Stimulated activated CD4-positive, alpha-beta T cell treated with anti-CD3 and anti-CD28 coated beads, Interleukin-2, amount 100 ng/mL, for 4 hours (primary cell): ENCODE measurements at regions not wholly inside any gene's neighbourhood (a gene's known extent, or its start where the extent isn't known, plus 50 kb on each side); places are given as distances from the start of the nearest gene placed in this dataset.

Experiments
- DNase-seq: peaks from one replicate; pipeline ENCODE4 v3.0.0-alpha.2; 2020; ENCODE audit warnings: low read depth

GRCh38 chr16:6057821-6058220, 960.2 kb upstream of the EEF2KMT start:
- no peak for DNase-seq

GRCh38 chr16:6048017-6048416, 950.4 kb upstream of the EEF2KMT start:
- DNase-seq = no peak

- DNase-seq = no peak
Measured at GRCh38 chr16:6047325-6047724, 949.7 kb upstream of the EEF2KMT start.

- DNase-seq = no peak
Measured at GRCh38 chr16:6038941-6039645, 941.5 kb upstream of the EEF2KMT start.

GRCh38 chr16:6035161-6035560, 937.6 kb upstream of the EEF2KMT start:
- no peak for DNase-seq

GRCh38 chr16:6034511-6034910, 936.9 kb upstream of the EEF2KMT start:
- DNase-seq = no peak

GRCh38 chr16:6032438-6032837, 934.8 kb upstream of the EEF2KMT start:
- no peak for DNase-seq

- DNase-seq = no peak
Measured at GRCh38 chr16:6031567-6031966, 934.0 kb upstream of the EEF2KMT start.

- DNase-seq = no peak
Measured at GRCh38 chr16:6031102-6031501, 933.5 kb upstream of the EEF2KMT start.

- no peak for DNase-seq
Measured at GRCh38 chr16:6027733-6028132, 930.1 kb upstream of the EEF2KMT start.

- no peak for DNase-seq
Measured at GRCh38 chr16:6023449-6023848, 925.9 kb upstream of the EEF2KMT start.

GRCh38 chr16:6021276-6021943, 923.8 kb upstream of the EEF2KMT start:
- DNase-seq = no peak

- no peak for DNase-seq
Measured at GRCh38 chr16:6020162-6020985, 922.8 kb upstream of the EEF2KMT start.

- no peak for DNase-seq
Measured at GRCh38 chr16:6019490-6019991, 921.9 kb upstream of the EEF2KMT start.

GRCh38 chr16:6018848-6019489, 921.4 kb upstream of the EEF2KMT start:
- DNase-seq = no peak

- no peak for DNase-seq
Measured at GRCh38 chr16:6016530-6017184, 919.1 kb upstream of the EEF2KMT start.

GRCh38 chr16:6012716-6013115, 915.1 kb upstream of the EEF2KMT start:
- no peak for DNase-seq

GRCh38 chr16:6009151-6009550, 911.6 kb upstream of the EEF2KMT start:
- no peak for DNase-seq

GRCh38 chr16:6008670-6009069, 911.1 kb upstream of the EEF2KMT start:
- no peak for DNase-seq

- DNase-seq = no peak
Measured at GRCh38 chr16:5993356-5993755, 895.8 kb upstream of the EEF2KMT start.

GRCh38 chr16:5982979-5983378, 885.4 kb upstream of the EEF2KMT start:
- no peak for DNase-seq
